Stomach (tissue), 8 donors: ENCODE measurements at regions not wholly inside any gene's neighbourhood (a gene's known extent, or its start where the extent isn't known, plus 50 kb on each side); places are given as distances from the start of the nearest gene placed in this dataset.

Experiments used
- DNase-seq, 2 donors: peaks; one replicate each; pipeline versions ENCODE4 v3.0.0 to v3.0.0-alpha.2; 2013 to 2019
- H3K27ac ChIP-seq, 5 donors: fragments of 200-600 bp in 4 of 5; sonication (generic) in 4 of 5; one replicate each; pipeline ENCODE4 v1.5.1; 2013 to 2019; ENCODE audit warnings: mild to moderate bottlenecking in 1 of 5, moderate library complexity in 1 of 5
- H3K27me3 ChIP-seq, 3 donors: fragments of 200-600 bp; sonication (generic); one replicate each; pipeline ENCODE4 v1.5.1; 2017 to 2019; ENCODE audit warnings: mixed run types in 1 of 3
- H3K36me3 ChIP-seq, 4 donors: fragments of 200-600 bp; sonication (generic); 1 replicate in 3 of 4; 2 replicates in 1 of 4; pipeline ENCODE4 v1.5.1; 2016 to 2019
- H3K4me1 ChIP-seq, 4 donors: fragments of 200-600 bp; sonication (generic); one replicate each; pipeline ENCODE4 v1.5.1; 2016 to 2019
- H3K4me3 ChIP-seq, 4 donors: fragments of 200-600 bp; sonication (generic) in 3 of 4; one replicate each; pipeline ENCODE4 v1.5.1; 2016 to 2019; ENCODE audit warnings: mild to moderate bottlenecking in 1 of 4
- H3K9me3 ChIP-seq, 4 donors: fragments of 200-600 bp; sonication (generic); one replicate each; pipeline ENCODE4 v1.5.1; 2016 to 2019
- EP300 ChIP-seq: sonication (generic); formaldehyde crosslinking; IDR thresholded peaks from one replicate; pipeline ENCODE4 v1.6.1; 2017; ENCODE audit warnings: antibody characterized with exemption
- POLR2A ChIP-seq, 4 donors: fragments of 450-650 bp; IDR thresholded peaks; one replicate each; pipeline ENCODE4 v1.6.1; 2016; ENCODE audit warnings: antibody characterized with exemption in 4 of 4, control low read depth in 2 of 4, mild to moderate bottlenecking in 1 of 4, moderate library complexity in 1 of 4
- POLR2AphosphoS5 ChIP-seq, 3 donors: sonication (generic); formaldehyde crosslinking; IDR thresholded peaks; one replicate each; pipeline ENCODE4 v1.6.1; 2016; ENCODE audit warnings: antibody characterized with exemption in 3 of 3
- WGBS, 5 donors: extraction: QIAGEN DNeasy Blood & Tissue Kit in 3 of 5; methylation state at CpG; one replicate each; pipeline versions ENCODE4 v1.1.5 to v1.1.7; 2013 to 2018; 5-methylcytosine and 5-hydroxymethylcytosine counted together
- intact Hi-C: fragments of 100-400 bp; cut with DNase I; formaldehyde crosslinking; loops from one replicate; pipeline ENCODE4 v1.15.1; 2023; ENCODE audit warnings: low total_unique reads
- TF ChIP-seq, protein P1 (sequence below), 7 experiments: fragments of 450-650 bp in 4 of 7; fragments of 200-600 bp in 3 of 7; sonication (generic) in 3 of 7; IDR thresholded peaks; one replicate each; pipeline ENCODE4 v1.5.1; 2016 to 2019; ENCODE audit warnings: antibody characterized with exemption in 7 of 7, control low read depth in 2 of 7, mild to moderate bottlenecking in 1 of 7
- donor health status: healthy with polysubstance abuse.
- donor health status: Bipolar disorder and iron deficiency.
- donor health status: healthy.

DNA sequence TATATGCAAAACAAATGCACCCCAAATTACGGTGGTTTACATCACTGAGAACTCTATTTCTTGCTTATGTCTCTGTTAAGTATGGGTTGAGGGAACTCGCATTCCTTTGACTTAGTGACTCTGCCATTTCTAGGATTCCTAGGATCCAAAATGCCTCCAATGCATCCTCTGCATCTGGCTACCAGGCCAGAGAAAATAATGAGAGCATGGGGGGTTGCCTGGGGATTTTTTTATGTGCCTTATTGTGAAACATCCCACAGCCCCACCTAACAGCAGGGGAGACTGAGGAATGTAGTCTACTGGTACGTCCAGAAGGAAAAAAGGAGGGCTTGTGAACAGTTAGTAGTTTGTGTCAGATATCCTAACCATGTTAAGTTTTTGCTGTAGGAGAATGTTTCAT lies 466.0 kb upstream of the ARRDC3 start:
- no peak for DNase-seq
- no peak overlapping the region for H3K4me3 ChIP-seq

DNA sequence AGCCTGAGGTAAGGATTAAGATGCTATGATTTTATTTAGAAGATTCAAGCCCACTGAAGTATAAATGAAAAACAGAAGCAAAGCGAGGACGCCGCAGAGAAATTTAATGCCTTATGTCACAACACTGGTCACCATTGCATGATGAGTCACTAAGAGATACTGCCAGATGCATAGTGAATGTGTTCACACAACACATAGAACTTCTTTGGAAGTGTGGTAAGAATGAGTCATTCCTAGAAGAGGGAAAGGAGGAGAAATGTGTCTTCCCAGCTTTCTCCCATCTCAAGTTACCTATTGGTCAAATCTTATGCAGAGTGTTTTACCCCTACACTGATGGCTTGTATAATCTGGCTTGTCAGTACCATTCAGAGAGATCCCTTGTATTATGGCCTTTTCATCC lies 465.3 kb upstream of the ARRDC3 start:
- H3K36me3 ChIP-seq = no peaks in the 10 kb centered on the region
- H3K4me3 ChIP-seq = no peak overlapping the region
- no peaks in the 10 kb centered on the region for H3K9me3 ChIP-seq
- H3K4me1 ChIP-seq = no peaks in the 10 kb centered on the region
- no peak overlapping the region for H3K27ac ChIP-seq
- TF ChIP-seq POLR2AphosphoS5 (IDR thresholded peaks at IDR 0.05) (no peak), EP300 (no peak), POLR2A (IDR thresholded peaks at IDR 0.05) (no peak)
- TF ChIP-seq, protein P1, sequence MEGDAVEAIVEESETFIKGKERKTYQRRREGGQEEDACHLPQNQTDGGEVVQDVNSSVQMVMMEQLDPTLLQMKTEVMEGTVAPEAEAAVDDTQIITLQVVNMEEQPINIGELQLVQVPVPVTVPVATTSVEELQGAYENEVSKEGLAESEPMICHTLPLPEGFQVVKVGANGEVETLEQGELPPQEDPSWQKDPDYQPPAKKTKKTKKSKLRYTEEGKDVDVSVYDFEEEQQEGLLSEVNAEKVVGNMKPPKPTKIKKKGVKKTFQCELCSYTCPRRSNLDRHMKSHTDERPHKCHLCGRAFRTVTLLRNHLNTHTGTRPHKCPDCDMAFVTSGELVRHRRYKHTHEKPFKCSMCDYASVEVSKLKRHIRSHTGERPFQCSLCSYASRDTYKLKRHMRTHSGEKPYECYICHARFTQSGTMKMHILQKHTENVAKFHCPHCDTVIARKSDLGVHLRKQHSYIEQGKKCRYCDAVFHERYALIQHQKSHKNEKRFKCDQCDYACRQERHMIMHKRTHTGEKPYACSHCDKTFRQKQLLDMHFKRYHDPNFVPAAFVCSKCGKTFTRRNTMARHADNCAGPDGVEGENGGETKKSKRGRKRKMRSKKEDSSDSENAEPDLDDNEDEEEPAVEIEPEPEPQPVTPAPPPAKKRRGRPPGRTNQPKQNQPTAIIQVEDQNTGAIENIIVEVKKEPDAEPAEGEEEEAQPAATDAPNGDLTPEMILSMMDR (IDR thresholded peaks at IDR 0.05) = no peak
- DNase-seq = no peak
- WGBS, 5 donors = 71 to 100% (median 89%) methylated on average over 3 of the region's 3 CpGs
- intact Hi-C loops = no loop called here
- H3K27me3 ChIP-seq = no peaks in the 10 kb centered on the region

More for the DNA sequence above, 466.0 kb upstream of the ARRDC3 start:
- intact Hi-C loops = no loop called here
- no peak for TF ChIP-seq EP300
- TF ChIP-seq, protein P1 (IDR thresholded peaks at IDR 0.05) = no peak
- TF ChIP-seq POLR2AphosphoS5 (IDR thresholded peaks at IDR 0.05) = no peak
- no peak for TF ChIP-seq POLR2A (IDR thresholded peaks at IDR 0.05)
- Histone ChIP-seq H3K4me1 (no peaks in the 10 kb centered on the region), H3K9me3 (no peaks in the 10 kb centered on the region), H3K36me3 (no peaks in the 10 kb centered on the region), H3K27me3 (no peaks in the 10 kb centered on the region), H3K27ac (no peak overlapping the region)
- WGBS, 5 donors = 78 to 90% (median 82%) methylated on average over 3 of the region's 3 CpGs

DNA sequence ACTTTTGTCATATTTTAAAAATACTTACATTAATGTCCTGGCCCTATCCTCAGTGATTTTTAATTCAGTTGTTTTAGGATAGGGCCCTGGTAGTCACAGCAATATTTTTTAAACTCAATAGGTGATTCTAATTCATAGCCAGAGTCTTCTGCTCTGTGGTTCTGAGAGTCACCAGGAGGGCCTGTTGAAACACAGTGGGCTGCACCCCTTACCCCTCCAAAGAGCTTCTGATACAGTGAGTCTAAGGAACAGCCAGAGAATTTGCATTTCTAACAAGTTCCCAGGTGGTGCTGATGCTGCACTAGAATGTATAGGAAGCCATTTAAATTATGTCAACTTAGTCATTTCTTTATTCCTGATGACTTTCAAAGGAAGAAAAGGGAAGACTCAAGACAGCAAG lies 458.3 kb upstream of the ARRDC3 start:
- no peaks in the 10 kb centered on the region for H3K9me3 ChIP-seq
- intact Hi-C loops = no loop called here
- no peak overlapping the region for H3K27ac ChIP-seq
- TF ChIP-seq EP300 = no peak
- H3K4me1 ChIP-seq = no peaks in the 10 kb centered on the region
- H3K4me3 ChIP-seq = no peak overlapping the region
- no peaks in the 10 kb centered on the region for H3K27me3 ChIP-seq
- no peaks in the 10 kb centered on the region for H3K36me3 ChIP-seq
- no peak for DNase-seq

DNA sequence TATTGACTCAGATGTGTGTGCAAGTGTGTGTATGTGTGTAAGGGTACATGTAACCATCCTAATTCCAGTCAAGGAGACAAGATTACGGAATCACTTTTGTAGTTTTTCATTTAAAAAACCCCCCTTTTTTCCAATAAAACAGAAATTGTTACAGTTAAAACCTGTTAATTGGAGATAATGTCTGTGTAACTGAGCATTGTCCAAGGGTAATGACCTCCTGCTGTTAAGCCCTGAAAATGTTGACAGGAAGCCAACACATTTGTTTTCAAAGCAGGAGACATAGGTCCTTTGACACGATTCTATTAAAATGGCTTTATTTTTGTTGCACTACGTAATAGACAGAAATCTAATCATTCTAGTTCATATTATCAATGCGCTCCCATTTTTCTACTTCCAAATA lies 457.3 kb upstream of the ARRDC3 start:
- no peaks in the 10 kb centered on the region for H3K27me3 ChIP-seq
- H3K4me1 ChIP-seq = no peaks in the 10 kb centered on the region
- WGBS, 5 donors = 59 to 70% (median 65%) methylated on average over 4 of the region's 4 CpGs
- no peak for TF ChIP-seq POLR2A (IDR thresholded peaks at IDR 0.05)
- TF ChIP-seq EP300 = no peak
- no peaks in the 10 kb centered on the region for H3K9me3 ChIP-seq
- H3K36me3 ChIP-seq = no peaks in the 10 kb centered on the region
- no peak for DNase-seq
- H3K4me3 ChIP-seq = no peak overlapping the region
- intact Hi-C loops = no loop called here
- no peak overlapping the region for H3K27ac ChIP-seq

DNA sequence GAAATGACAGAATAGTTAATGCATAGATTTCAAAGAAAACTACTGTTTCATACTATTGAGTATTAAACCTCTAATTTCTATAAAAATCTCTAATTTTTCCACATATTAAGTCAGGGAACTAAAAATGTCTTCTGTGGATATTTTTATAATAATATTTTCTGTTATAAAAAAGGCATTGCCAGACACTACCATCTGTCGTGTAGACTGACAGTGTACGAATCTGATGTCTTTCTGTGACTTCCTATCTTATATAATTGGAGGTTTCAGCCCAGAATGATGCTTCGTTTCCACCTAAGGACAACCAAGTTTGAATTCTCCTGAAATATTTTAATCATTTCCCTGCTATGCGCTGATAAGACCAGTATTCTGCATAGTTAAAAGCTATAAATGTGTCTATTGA lies 456.6 kb upstream of the ARRDC3 start:
- H3K36me3 ChIP-seq = no peaks in the 10 kb centered on the region
- intact Hi-C loops = no loop called here

More for the DNA sequence above, 456.6 kb upstream of the ARRDC3 start:
- no peak for TF ChIP-seq POLR2A (IDR thresholded peaks at IDR 0.05)
- no peak for TF ChIP-seq POLR2AphosphoS5 (IDR thresholded peaks at IDR 0.05)
- TF ChIP-seq, protein P1 (IDR thresholded peaks at IDR 0.05) = no peak
- TF ChIP-seq EP300 = no peak
- Histone ChIP-seq H3K4me3 (no peak overlapping the region), H3K4me1 (no peaks in the 10 kb centered on the region), H3K27ac (no peak overlapping the region), H3K27me3 (no peaks in the 10 kb centered on the region), H3K9me3 (no peaks in the 10 kb centered on the region)
- WGBS, 5 donors = 69 to 89% (median 84%) methylated on average over 4 of the region's 4 CpGs
- DNase-seq = no peak
